Body of pancreas (tissue), 4 donors: ENCODE measurements at regions not wholly inside any gene's neighbourhood (a gene's known extent, or its start where the extent isn't known, plus 50 kb on each side); places are given as distances from the start of the nearest gene placed in this dataset.

Source experiments
- POLR2A ChIP-seq, 3 donors: fragments of 450-650 bp; IDR thresholded peaks; one replicate each; pipeline ENCODE4 v1.6.1; 2016; ENCODE audit warnings: antibody characterized with exemption in 3 of 3, mild to moderate bottlenecking in 2 of 3
- TF ChIP-seq, protein P1 (sequence below), 7 experiments: fragments of 450-650 bp in 4 of 7; fragments of 200-600 bp in 3 of 7; sonication (generic) in 3 of 7; IDR thresholded peaks; one replicate each; pipeline ENCODE4 v1.5.1; 2016 to 2019; ENCODE audit warnings: antibody characterized with exemption in 7 of 7

DNA sequence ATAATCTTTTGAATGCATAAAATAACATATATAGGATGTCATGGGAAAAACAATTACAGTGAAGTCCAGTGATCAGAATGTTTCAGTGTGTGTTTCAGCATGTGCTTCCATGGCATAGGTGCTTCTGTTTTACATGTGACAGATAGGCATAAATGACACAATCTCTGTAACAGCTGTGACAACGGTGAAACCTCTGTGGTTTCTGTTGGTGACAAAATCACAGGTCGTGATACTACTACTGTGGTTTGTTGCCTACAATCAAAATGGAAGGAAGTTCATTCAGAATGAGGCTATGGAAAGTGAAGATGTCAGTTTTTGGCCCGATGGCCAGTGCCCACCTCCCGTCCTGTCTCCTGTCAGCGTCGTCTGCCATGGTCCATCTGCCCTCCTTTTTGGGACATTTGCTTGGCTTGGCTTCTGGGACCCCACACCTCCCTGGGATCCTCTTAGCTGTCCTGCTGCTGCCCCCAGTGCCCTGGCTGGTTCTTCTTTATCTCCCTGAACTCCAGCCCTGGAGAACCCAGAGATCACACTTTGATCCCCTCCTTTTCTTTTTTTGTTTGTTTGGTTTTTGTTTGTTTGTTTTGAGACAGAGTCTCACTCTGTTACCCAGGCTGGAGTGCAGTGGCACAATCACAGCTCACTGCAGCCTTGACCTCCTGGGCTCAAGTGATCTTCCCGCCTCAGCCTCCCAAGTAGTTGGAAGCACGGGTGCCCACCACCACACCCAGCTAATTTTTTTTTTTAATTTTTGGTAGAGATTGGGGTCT is 79.3 kb upstream of the NAA20 start:
- TF ChIP-seq, protein P1, sequence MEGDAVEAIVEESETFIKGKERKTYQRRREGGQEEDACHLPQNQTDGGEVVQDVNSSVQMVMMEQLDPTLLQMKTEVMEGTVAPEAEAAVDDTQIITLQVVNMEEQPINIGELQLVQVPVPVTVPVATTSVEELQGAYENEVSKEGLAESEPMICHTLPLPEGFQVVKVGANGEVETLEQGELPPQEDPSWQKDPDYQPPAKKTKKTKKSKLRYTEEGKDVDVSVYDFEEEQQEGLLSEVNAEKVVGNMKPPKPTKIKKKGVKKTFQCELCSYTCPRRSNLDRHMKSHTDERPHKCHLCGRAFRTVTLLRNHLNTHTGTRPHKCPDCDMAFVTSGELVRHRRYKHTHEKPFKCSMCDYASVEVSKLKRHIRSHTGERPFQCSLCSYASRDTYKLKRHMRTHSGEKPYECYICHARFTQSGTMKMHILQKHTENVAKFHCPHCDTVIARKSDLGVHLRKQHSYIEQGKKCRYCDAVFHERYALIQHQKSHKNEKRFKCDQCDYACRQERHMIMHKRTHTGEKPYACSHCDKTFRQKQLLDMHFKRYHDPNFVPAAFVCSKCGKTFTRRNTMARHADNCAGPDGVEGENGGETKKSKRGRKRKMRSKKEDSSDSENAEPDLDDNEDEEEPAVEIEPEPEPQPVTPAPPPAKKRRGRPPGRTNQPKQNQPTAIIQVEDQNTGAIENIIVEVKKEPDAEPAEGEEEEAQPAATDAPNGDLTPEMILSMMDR (IDR thresholded peaks at IDR 0.05): no peak
- no peak for TF ChIP-seq POLR2A (IDR thresholded peaks at IDR 0.05)
